ENCODE measurements at regions not wholly inside any gene's neighbourhood (a gene's known extent, or its start where the extent isn't known, plus 50 kb on each side); places are given as distances from the start of the nearest gene placed in this dataset.

GRCh38 chr6:159342146-159342545, 172.9 kb downstream of the FNDC1 start:
- no peaks in the 10 kb centered on the region for H3K36me3 ChIP-seq (ENCODE audit: control insufficient read depth in 2 of 2, extremely low read depth in 1 of 2, insufficient read depth in 2 of 2, low read length in 2 of 2)
- no peaks in the 10 kb centered on the region for H4K20me1 ChIP-seq (ENCODE audit: control insufficient read depth, extremely low read depth, insufficient read depth, low read length)
- no peak for DNase-seq (ENCODE audit: low read depth, low spot score)
- no peak overlapping the region for H3K27ac ChIP-seq (ENCODE audit: control insufficient read depth, insufficient read depth, low read length)
- H3K79me2 ChIP-seq (ENCODE audit: control insufficient read depth, insufficient read depth, low read length) = no peaks in the 10 kb centered on the region
- H3K9ac ChIP-seq (ENCODE audit: control insufficient read depth, extremely low read depth, insufficient read depth, low read length) = no peak overlapping the region
- dilution Hi-C loops (cut with MboI; ENCODE audit: extremely low pct_ligation_motif_present, low sequenced_read_pairs) = no loop called here
- no peaks in the 10 kb centered on the region for H3K9me1 ChIP-seq (ENCODE audit: control insufficient read depth, extremely low read depth, insufficient read depth, low read length)
- H2AFZ ChIP-seq (ENCODE audit: control insufficient read depth, low read length) = no peak overlapping the region
- H3K4me2 ChIP-seq (ENCODE audit: control insufficient read depth, extremely low read depth, insufficient read depth, low read depth, low read length) = no peak overlapping the region
- H3K4me1 ChIP-seq (ENCODE audit: control insufficient read depth, extremely low read depth, insufficient read depth, low read length) = no peaks in the 10 kb centered on the region
- no peaks in the 10 kb centered on the region for H3K9me3 ChIP-seq (ENCODE audit: control insufficient read depth, low read depth, low read length)
- TF ChIP-seq CTCF (optimal IDR thresholded peaks at IDR 0.05 in 1 of 3, IDR thresholded peaks at IDR 0.05 in 1 of 3, conservative IDR thresholded peaks at IDR 0.05 in 1 of 3; ENCODE audit: extremely low read depth in 1 of 3, insufficient read depth in 2 of 3, low read length in 3 of 3) = no peak
- H3K27me3 ChIP-seq (ENCODE audit: control insufficient read depth, extremely low read depth, insufficient read depth, low read length) = no peaks in the 10 kb centered on the region
- no peak for FAIRE-seq
- no peak overlapping the region for H3K4me3 ChIP-seq (ENCODE audit: control insufficient read depth in 2 of 3, extremely low read depth in 1 of 3, insufficient read depth in 2 of 3, low read depth in 1 of 3, low read length in 3 of 3)

- no peak overlapping the region for H3K4me2 ChIP-seq (ENCODE audit: control insufficient read depth, extremely low read depth, insufficient read depth, low read depth, low read length)
- no peak overlapping the region for H3K4me3 ChIP-seq (ENCODE audit: control insufficient read depth in 2 of 3, extremely low read depth in 1 of 3, insufficient read depth in 2 of 3, low read depth in 1 of 3, low read length in 3 of 3)
- H3K36me3 ChIP-seq (ENCODE audit: control insufficient read depth in 2 of 2, extremely low read depth in 1 of 2, insufficient read depth in 2 of 2, low read length in 2 of 2) = no peaks in the 10 kb centered on the region
- H3K27ac ChIP-seq (ENCODE audit: control insufficient read depth, insufficient read depth, low read length) = no peak overlapping the region
- TF ChIP-seq CTCF (optimal IDR thresholded peaks at IDR 0.05 in 1 of 3, IDR thresholded peaks at IDR 0.05 in 1 of 3, conservative IDR thresholded peaks at IDR 0.05 in 1 of 3; ENCODE audit: extremely low read depth in 1 of 3, insufficient read depth in 2 of 3, low read length in 3 of 3) = no peak
- TF ChIP-seq EZH2 (IDR thresholded peaks at IDR 0.05; ENCODE audit: low read length) = no peak
- no peaks in the 10 kb centered on the region for H3K79me2 ChIP-seq (ENCODE audit: control insufficient read depth, insufficient read depth, low read length)
- no peaks in the 10 kb centered on the region for H3K9me3 ChIP-seq (ENCODE audit: control insufficient read depth, low read depth, low read length)
- H4K20me1 ChIP-seq (ENCODE audit: control insufficient read depth, extremely low read depth, insufficient read depth, low read length) = no peaks in the 10 kb centered on the region
- no peak overlapping the region for H3K9ac ChIP-seq (ENCODE audit: control insufficient read depth, extremely low read depth, insufficient read depth, low read length)
- H3K27me3 ChIP-seq (ENCODE audit: control insufficient read depth, extremely low read depth, insufficient read depth, low read length) = no peaks in the 10 kb centered on the region
- dilution Hi-C loops (cut with MboI; ENCODE audit: extremely low pct_ligation_motif_present, low sequenced_read_pairs) = no loop called here
- DNase-seq (ENCODE audit: low read depth, low spot score) (no peak), FAIRE-seq (no peak)
- no peak overlapping the region for H2AFZ ChIP-seq (ENCODE audit: control insufficient read depth, low read length)
- H3K4me1 ChIP-seq (ENCODE audit: control insufficient read depth, extremely low read depth, insufficient read depth, low read length) = no peaks in the 10 kb centered on the region
- H3K9me1 ChIP-seq (ENCODE audit: control insufficient read depth, extremely low read depth, insufficient read depth, low read length) = no peaks in the 10 kb centered on the region
Observed at GRCh38 chr6:159334068-159334467, 164.9 kb downstream of the FNDC1 start.

Data from keratinocyte (primary cell).